Astrocyte (in vitro differentiated cells and primary cell): ENCODE measurements at regions not wholly inside any gene's neighbourhood (a gene's known extent, or its start where the extent isn't known, plus 50 kb on each side); places are given as distances from the start of the nearest gene placed in this dataset.

Experiments
- DNase-seq: peaks from one replicate; pipeline ENCODE4 v3.0.0-alpha.2; 2010; ENCODE audit warnings: low read depth
- FAIRE-seq: peaks from 2 replicates; lab custom pipeline; 2011; peaks lifted over from hg19 to GRCh38; lab: Jason Lieb, UNC
- H2AFZ ChIP-seq: 2 replicates; pipeline ENCODE4 v1.6.0; 2012; ENCODE audit warnings: low read depth, low read length, inconsistent platforms
- H3K27ac ChIP-seq: 2 replicates; pipeline ENCODE4 v1.5.1; 2011; ENCODE audit warnings: low read depth, low read length, inconsistent platforms
- H3K27me3 ChIP-seq: 2 replicates; pipeline ENCODE4 v1.6.0; 2011; ENCODE audit warnings: low read length, inconsistent platforms; ENCODE audit not compliant: insufficient read depth
- H3K36me3 ChIP-seq: 2 replicates; pipeline ENCODE4 v1.5.1; 2011; ENCODE audit warnings: low read length, inconsistent platforms; ENCODE audit not compliant: insufficient read depth
- H3K4me1 ChIP-seq: 2 replicates; pipeline ENCODE4 v1.5.1; 2011; ENCODE audit warnings: low read length, inconsistent platforms; ENCODE audit not compliant: insufficient read depth
- H3K4me2 ChIP-seq: 2 replicates; pipeline ENCODE4 v1.6.0; 2012; ENCODE audit warnings: low read length, inconsistent platforms
- H3K4me3 ChIP-seq: 2 replicates; pipeline ENCODE4 v1.5.1; 2011; ENCODE audit warnings: low read depth, mild to moderate bottlenecking, low read length, inconsistent platforms; ENCODE audit not compliant: insufficient read depth
- H3K79me2 ChIP-seq: 2 replicates; pipeline ENCODE4 v1.6.0; 2012; ENCODE audit warnings: mild to moderate bottlenecking, low read length, inconsistent platforms; ENCODE audit not compliant: insufficient read depth
- H3K9ac ChIP-seq: 2 replicates; pipeline ENCODE4 v1.6.0; 2012; ENCODE audit warnings: mild to moderate bottlenecking, low read length, inconsistent platforms
- H3K9me3 ChIP-seq: 2 replicates; pipeline ENCODE4 v1.5.1; 2012; ENCODE audit warnings: low read depth, mild to moderate bottlenecking, low read length, inconsistent platforms; ENCODE audit not compliant: insufficient read depth
- H4K20me1 ChIP-seq: 2 replicates; pipeline ENCODE4 v1.6.0; 2012; ENCODE audit warnings: low read length, inconsistent platforms; ENCODE audit not compliant: insufficient read depth
- H3K27ac Mint-ChIP-seq: one replicate; pipeline ENCODE4 v1.8.0; 2021; ENCODE audit warnings: mild to moderate bottlenecking, mixed read lengths; ENCODE audit not compliant: unreplicated experiment
- H3K27me3 Mint-ChIP-seq: one replicate; pipeline ENCODE4 v1.8.0; 2021; ENCODE audit warnings: low read depth, mixed read lengths; ENCODE audit not compliant: unreplicated experiment
- H3K36me3 Mint-ChIP-seq: one replicate; pipeline ENCODE4 v1.8.0; 2021; ENCODE audit warnings: low read depth, mixed read lengths; ENCODE audit not compliant: unreplicated experiment
- H3K4me1 Mint-ChIP-seq: one replicate; pipeline ENCODE4 v1.8.0; 2021; ENCODE audit warnings: low read depth, mixed read lengths; ENCODE audit not compliant: unreplicated experiment
- H3K4me3 Mint-ChIP-seq: one replicate; pipeline ENCODE4 v1.8.0; 2021; ENCODE audit warnings: mild to moderate bottlenecking, moderate library complexity, mixed read lengths; ENCODE audit not compliant: unreplicated experiment
- H3K9me3 Mint-ChIP-seq: one replicate; pipeline ENCODE4 v1.8.0; 2021; ENCODE audit warnings: mild to moderate bottlenecking, mixed read lengths; ENCODE audit not compliant: unreplicated experiment
- CTCF ChIP-seq: IDR thresholded peaks from 2 replicates; pipeline ENCODE4 v1.5.1; 2011; ENCODE audit warnings: low read depth, mild to moderate bottlenecking, inconsistent platforms, low read length, moderate library complexity; ENCODE audit not compliant: insufficient read depth
- EZH2 ChIP-seq: IDR thresholded peaks from 2 replicates; pipeline ENCODE4 v1.6.1; 2012; ENCODE audit warnings: mild to moderate bottlenecking, low read length, inconsistent platforms; ENCODE audit not compliant: insufficient read depth

GRCh38 chr7:15086862-15087261 is 184.3 kb upstream of the DGKB start:
- Histone ChIP-seq H2AFZ (no peak overlapping the region), H3K4me1 (no peaks in the 10 kb centered on the region), H3K4me3 (no peak overlapping the region), H3K4me2 (no peak overlapping the region), H3K9me3 (no peaks in the 10 kb centered on the region), H3K36me3 (no peaks in the 10 kb centered on the region), H3K9ac (no peak overlapping the region), H3K79me2 (no peaks in the 10 kb centered on the region), H3K27ac (no peak overlapping the region), H4K20me1 (no peaks in the 10 kb centered on the region), H3K27me3 (no peaks in the 10 kb centered on the region)
- DNase-seq: no peak
- no peaks in the 10 kb centered on the region for H3K36me3 Mint-ChIP-seq
- no peak for FAIRE-seq
- peak overlapping the region; percentile 30 for H3K27ac Mint-ChIP-seq
- H3K27me3 Mint-ChIP-seq: no peaks in the 10 kb centered on the region
- TF ChIP-seq EZH2 (no peak), CTCF (no peak)
- H3K4me3 Mint-ChIP-seq: no peak overlapping the region
- no peaks in the 10 kb centered on the region for H3K9me3 Mint-ChIP-seq
- H3K4me1 Mint-ChIP-seq: peaks cover 15% of the 10 kb centered on the region

- H2AFZ ChIP-seq: no peak overlapping the region
- H3K4me3 ChIP-seq: no peak overlapping the region
- no peaks in the 10 kb centered on the region for H3K9me3 ChIP-seq
- no peaks in the 10 kb centered on the region for H3K36me3 Mint-ChIP-seq
- H3K36me3 ChIP-seq: no peaks in the 10 kb centered on the region
- H3K79me2 ChIP-seq: no peaks in the 10 kb centered on the region
- no peak for FAIRE-seq
- H3K9me3 Mint-ChIP-seq: no peaks in the 10 kb centered on the region
- H3K4me3 Mint-ChIP-seq: no peak overlapping the region
- no peak for DNase-seq
- H3K27me3 ChIP-seq: no peaks in the 10 kb centered on the region
- H3K27ac Mint-ChIP-seq: peak overlapping the region; percentile 47
- TF ChIP-seq EZH2 (no peak), CTCF (no peak)
- H3K4me1 Mint-ChIP-seq: peaks cover 15% of the 10 kb centered on the region
- H3K9ac ChIP-seq: no peak overlapping the region
- no peaks in the 10 kb centered on the region for H3K27me3 Mint-ChIP-seq
- no peaks in the 10 kb centered on the region for H4K20me1 ChIP-seq
- H3K4me1 ChIP-seq: no peaks in the 10 kb centered on the region
- no peak overlapping the region for H3K4me2 ChIP-seq
- H3K27ac ChIP-seq: no peak overlapping the region
These were observed 183.6 kb upstream of the DGKB start for GRCh38 chr7:15086131-15086611.

GRCh38 chr7:15085366-15085765 is 182.8 kb upstream of the DGKB start:
- H3K9me3 Mint-ChIP-seq: no peaks in the 10 kb centered on the region
- H3K27me3 ChIP-seq: no peaks in the 10 kb centered on the region
- H3K9me3 ChIP-seq: no peaks in the 10 kb centered on the region
- H3K4me1 ChIP-seq: no peaks in the 10 kb centered on the region
- TF ChIP-seq CTCF (no peak), EZH2 (no peak)
- H3K36me3 ChIP-seq: no peaks in the 10 kb centered on the region
- H4K20me1 ChIP-seq: no peaks in the 10 kb centered on the region
- H3K27me3 Mint-ChIP-seq: no peaks in the 10 kb centered on the region
- no peak overlapping the region for H3K4me2 ChIP-seq
- H3K4me3 Mint-ChIP-seq: no peak overlapping the region
- DNase-seq (no peak), FAIRE-seq (no peak)
- no peak overlapping the region for H3K9ac ChIP-seq
- H3K4me3 ChIP-seq: no peak overlapping the region
- no peaks in the 10 kb centered on the region for H3K36me3 Mint-ChIP-seq
- no peak overlapping the region for H3K27ac Mint-ChIP-seq
- no peak overlapping the region for H3K27ac ChIP-seq
- H3K79me2 ChIP-seq: no peaks in the 10 kb centered on the region
- peaks cover 15% of the 10 kb centered on the region for H3K4me1 Mint-ChIP-seq
- no peak overlapping the region for H2AFZ ChIP-seq
